ENCODE measurements at regions not wholly inside any gene's neighbourhood (a gene's known extent, or its start where the extent isn't known, plus 50 kb on each side); places are given as distances from the start of the nearest gene placed in this dataset.

DNA sequence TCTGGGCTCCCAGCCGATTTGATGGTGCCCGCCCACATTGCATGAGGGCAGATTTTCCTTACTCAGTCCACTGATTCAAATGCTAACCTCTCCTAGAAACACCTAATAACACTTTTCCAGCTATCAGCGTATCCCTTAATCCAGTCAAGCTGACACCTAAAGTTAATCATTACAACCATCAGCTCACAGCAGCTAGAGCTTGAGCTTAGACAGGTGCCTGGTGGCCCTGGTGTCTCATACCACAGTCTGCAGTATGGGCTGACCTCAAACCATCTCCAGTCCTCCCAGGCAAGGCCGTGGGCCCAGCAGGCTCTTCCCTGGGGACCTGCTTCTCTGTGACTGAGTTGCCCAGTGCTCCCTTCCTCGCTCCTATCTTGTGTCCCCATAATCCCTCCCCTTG lies 174.4 kb upstream of the NECTIN1 start:
- peaks cover 11% of the 10 kb centered on the region for H3K4me1 ChIP-seq (ENCODE audit: control insufficient read depth, insufficient read depth, low read length)
- no peaks in the 10 kb centered on the region for H3K9me3 ChIP-seq (replicated peaks; ENCODE audit: control insufficient read depth, low read depth, low read length)
- WGBS (ENCODE audit: insufficient coverage) = 44% methylated on average over 3 of the region's 5 CpGs
- H3K27ac ChIP-seq (ENCODE audit: low read length) = no peak overlapping the region
- no peak overlapping the region for H3K4me3 ChIP-seq (ENCODE audit: low read length)
- H3K36me3 ChIP-seq (ENCODE audit: control insufficient read depth, insufficient read depth, low read length) = no peaks in the 10 kb centered on the region
- no peak for DNase-seq
- H3K27me3 ChIP-seq (ENCODE audit: control insufficient read depth, insufficient read depth, low read length) = peaks cover 9% of the 10 kb centered on the region

DNA sequence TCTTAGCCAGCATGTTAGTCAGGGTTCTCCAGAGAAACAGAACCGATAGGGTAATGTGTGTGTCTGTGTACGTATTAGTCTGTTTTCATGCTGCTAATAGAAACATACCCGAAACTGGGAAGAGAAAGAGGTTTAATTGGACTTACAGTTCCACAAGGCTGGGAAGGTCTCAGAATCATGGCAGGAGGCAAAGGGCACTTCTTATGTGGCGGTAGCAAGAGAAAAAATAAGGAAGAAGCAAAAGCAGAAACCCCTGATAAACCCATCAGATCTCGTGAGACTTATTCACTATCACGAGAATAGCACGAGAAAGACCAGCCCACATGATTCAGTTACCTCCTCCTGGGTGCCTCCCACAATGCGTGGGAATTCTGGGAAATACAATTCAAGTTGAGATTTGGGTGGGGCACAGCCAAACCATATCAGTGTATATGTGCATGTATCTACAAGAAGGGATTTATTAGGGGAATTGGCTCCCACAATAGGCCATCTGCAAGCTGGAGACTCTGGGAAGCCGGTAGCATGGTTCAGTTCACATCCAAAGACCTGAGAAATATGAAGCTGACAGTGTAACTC lies 173.7 kb upstream of the NECTIN1 start:
- Histone ChIP-seq H3K4me3 (ENCODE audit: low read length) (no peak overlapping the region), H3K27ac (ENCODE audit: low read length) (no peak overlapping the region), H3K9me3 (replicated peaks; ENCODE audit: control insufficient read depth, low read depth, low read length) (no peaks in the 10 kb centered on the region), H3K36me3 (ENCODE audit: control insufficient read depth, insufficient read depth, low read length) (no peaks in the 10 kb centered on the region), H3K27me3 (ENCODE audit: control insufficient read depth, insufficient read depth, low read length) (peaks cover 9% of the 10 kb centered on the region), H3K4me1 (ENCODE audit: control insufficient read depth, insufficient read depth, low read length) (peaks cover 9% of the 10 kb centered on the region)
- DNase-seq = no peak
- WGBS (ENCODE audit: insufficient coverage) = 69% methylated on average over 4 of the region's 9 CpGs

DNA sequence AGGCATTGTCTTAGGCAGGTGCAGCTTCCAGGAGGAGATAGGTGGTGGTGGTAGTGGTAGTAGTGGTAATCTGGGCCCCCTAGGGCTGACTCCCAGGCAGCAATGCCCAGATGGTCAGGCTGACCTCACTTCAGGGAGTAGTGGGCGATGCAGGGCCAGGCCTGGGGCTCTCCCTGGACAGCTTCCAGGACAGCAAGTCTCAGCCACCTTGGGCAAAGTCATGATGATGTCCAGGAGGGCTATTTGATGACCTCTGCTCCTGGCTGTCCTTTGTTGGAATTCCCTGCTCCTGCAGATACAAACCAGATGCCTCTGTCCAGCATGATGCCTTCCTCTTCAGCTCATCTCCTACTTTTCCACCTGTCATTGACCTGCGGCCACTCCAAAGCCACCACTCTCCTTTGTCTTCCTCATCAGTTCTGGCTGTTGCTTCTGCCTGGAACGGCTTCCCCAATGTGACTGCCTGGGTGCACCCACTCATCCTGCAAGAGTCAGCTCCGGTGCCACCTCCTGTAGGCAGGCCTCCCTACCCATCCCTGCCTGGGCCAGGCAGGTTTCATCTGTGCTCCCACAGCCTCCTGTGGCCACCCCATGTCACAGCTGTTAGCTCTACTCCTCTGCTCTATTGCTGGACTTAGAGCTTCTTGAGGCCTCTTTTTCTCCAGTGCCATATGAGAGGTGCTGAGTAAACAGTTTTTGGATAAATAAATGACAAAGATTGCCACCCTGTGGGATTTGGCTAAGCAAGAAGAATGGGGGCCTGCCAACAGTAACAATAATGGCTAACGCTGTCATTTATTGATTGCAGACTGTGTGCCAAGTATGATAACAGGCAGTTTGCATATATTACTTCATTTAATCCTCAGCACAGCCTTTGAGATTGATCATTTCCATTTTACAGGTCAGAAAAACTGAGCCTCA lies 172.9 kb upstream of the NECTIN1 start:
- no peaks in the 10 kb centered on the region for H3K9me3 ChIP-seq (replicated peaks; ENCODE audit: control insufficient read depth, low read depth, low read length)
- no peak overlapping the region for H3K27ac ChIP-seq (ENCODE audit: low read length)
- WGBS (ENCODE audit: insufficient coverage) = 81% methylated on average over 4 of the region's 5 CpGs
- peaks cover 3% of the 10 kb centered on the region for H3K27me3 ChIP-seq (ENCODE audit: control insufficient read depth, insufficient read depth, low read length)
- peaks cover 5% of the 10 kb centered on the region for H3K4me1 ChIP-seq (ENCODE audit: control insufficient read depth, insufficient read depth, low read length)
- no peak for DNase-seq
- H3K36me3 ChIP-seq (ENCODE audit: control insufficient read depth, insufficient read depth, low read length) = no peaks in the 10 kb centered on the region
- no peak overlapping the region for H3K4me3 ChIP-seq (ENCODE audit: low read length)

DNA sequence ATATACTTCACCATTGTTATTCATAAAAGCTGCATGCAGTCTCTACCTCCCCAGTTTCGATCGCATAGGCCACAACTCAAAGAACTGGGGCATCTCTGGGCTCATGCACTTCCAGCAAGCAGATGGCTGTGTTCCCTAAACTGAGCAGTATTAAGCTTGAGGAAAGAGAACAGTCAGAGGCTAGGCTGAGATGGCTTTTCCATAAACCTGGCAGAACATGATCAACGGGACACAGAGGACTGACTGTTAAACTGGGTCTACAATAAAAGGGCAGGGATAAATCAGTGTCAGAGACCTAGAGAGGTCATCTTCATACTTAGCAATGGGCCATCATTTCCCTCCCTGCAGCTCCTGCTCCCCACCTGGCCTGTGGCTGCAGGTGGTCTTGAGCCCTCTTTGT lies 171.0 kb upstream of the NECTIN1 start:
- no peak overlapping the region for H3K27ac ChIP-seq (ENCODE audit: low read length)
- WGBS (ENCODE audit: insufficient coverage) = 53% methylated on average over 3 of the region's 3 CpGs
- peaks cover 5% of the 10 kb centered on the region for H3K27me3 ChIP-seq (ENCODE audit: control insufficient read depth, insufficient read depth, low read length)
- no peak for DNase-seq
- H3K36me3 ChIP-seq (ENCODE audit: control insufficient read depth, insufficient read depth, low read length) = no peaks in the 10 kb centered on the region
- no peaks in the 10 kb centered on the region for H3K9me3 ChIP-seq (replicated peaks; ENCODE audit: control insufficient read depth, low read depth, low read length)
- peaks cover 3% of the 10 kb centered on the region for H3K4me1 ChIP-seq (ENCODE audit: control insufficient read depth, insufficient read depth, low read length)
- no peak overlapping the region for H3K4me3 ChIP-seq (ENCODE audit: low read length)

DNA sequence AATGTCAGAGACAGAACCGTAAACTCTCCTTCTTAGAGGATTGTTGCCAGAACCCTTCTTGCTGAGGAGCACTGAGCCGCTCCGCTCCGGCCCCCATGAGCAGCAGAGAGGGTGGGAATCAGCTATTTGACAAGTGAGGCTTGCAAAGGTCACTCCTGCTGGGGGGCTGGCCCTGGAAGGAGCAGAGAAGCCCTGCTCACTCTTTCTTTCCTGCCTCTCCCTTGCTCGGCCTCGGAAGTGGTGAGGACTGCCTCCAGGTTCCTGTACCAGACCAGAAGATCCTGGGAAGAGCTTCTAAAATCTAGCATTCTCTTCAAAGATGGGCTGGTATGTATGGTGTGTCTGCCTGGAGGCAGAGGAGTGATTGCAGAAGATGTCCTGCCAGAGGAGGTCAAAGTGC lies 168.6 kb upstream of the NECTIN1 start:
- Histone ChIP-seq H3K27me3 (ENCODE audit: control insufficient read depth, insufficient read depth, low read length) (peaks cover 8% of the 10 kb centered on the region), H3K9me3 (replicated peaks; ENCODE audit: control insufficient read depth, low read depth, low read length) (no peaks in the 10 kb centered on the region), H3K27ac (ENCODE audit: low read length) (no peak overlapping the region), H3K4me1 (ENCODE audit: control insufficient read depth, insufficient read depth, low read length) (peaks cover 3% of the 10 kb centered on the region), H3K4me3 (ENCODE audit: low read length) (no peak overlapping the region), H3K36me3 (ENCODE audit: control insufficient read depth, insufficient read depth, low read length) (no peaks in the 10 kb centered on the region)
- no peak for DNase-seq
- no CpG with 5 or more reads among the region's 6 CpGs for WGBS (ENCODE audit: insufficient coverage)

DNA sequence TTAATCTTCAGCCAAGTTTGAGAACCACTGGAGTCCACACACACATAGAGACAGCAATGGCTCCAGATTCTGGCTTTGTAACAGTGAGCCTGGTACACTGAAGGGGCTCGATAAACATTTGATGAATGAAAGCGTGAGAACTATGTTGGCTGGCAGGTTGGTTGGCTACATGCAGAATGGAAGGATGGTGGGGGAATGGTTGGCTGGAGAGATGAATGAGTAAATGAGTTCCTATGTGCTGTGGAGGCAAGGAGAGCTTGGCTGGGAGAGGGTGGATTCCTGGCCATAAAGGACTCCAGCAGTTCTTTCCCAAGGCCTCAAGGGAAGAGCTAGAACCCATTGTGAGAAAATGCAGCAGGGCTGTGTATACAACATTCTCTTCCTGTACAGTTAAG lies 168.0 kb upstream of the NECTIN1 start:
- Histone ChIP-seq H3K4me1 (ENCODE audit: control insufficient read depth, insufficient read depth, low read length) (peaks cover 6% of the 10 kb centered on the region), H3K4me3 (ENCODE audit: low read length) (no peak overlapping the region), H3K9me3 (replicated peaks; ENCODE audit: control insufficient read depth, low read depth, low read length) (no peaks in the 10 kb centered on the region), H3K27me3 (ENCODE audit: control insufficient read depth, insufficient read depth, low read length) (peaks cover 13% of the 10 kb centered on the region), H3K27ac (ENCODE audit: low read length) (no peak overlapping the region), H3K36me3 (ENCODE audit: control insufficient read depth, insufficient read depth, low read length) (no peaks in the 10 kb centered on the region)
- 44% methylated on average over 2 of the region's 2 CpGs for WGBS (ENCODE audit: insufficient coverage)
- no peak for DNase-seq

DNA sequence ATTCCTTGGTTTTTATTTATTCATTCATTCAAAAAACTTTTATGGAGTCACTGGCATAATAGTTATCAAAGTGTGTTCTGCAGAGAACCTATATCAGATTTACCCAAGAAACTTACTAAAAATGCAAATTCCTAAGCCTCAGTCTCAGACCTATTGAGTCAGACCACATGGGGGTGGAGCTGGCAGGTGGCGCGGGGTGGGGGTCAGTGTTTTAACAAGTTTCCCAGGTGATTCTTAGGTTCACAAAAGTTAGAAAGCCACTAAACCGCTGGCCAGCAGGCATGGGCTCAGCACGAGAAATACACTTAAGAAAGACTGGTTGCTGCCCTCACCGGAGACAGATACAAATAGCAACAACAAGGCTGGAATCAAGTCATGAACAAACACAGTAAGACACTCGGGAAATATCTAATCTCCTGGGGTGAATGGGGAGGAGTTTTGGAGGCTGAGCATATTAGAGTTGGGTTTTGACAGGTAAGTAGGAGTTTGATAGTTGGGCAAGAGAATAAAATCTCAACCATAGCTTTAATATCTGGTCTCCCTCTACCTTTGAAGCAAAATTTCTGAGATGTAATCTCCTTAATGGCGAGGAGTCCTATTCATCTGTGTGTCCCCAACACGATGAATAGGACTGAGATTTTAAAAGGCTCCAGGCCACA lies 167.5 kb upstream of the NECTIN1 start:
- Histone ChIP-seq H3K36me3 (ENCODE audit: control insufficient read depth, insufficient read depth, low read length) (no peaks in the 10 kb centered on the region), H3K9me3 (replicated peaks; ENCODE audit: control insufficient read depth, low read depth, low read length) (no peaks in the 10 kb centered on the region), H3K27me3 (ENCODE audit: control insufficient read depth, insufficient read depth, low read length) (peaks cover 14% of the 10 kb centered on the region), H3K4me3 (ENCODE audit: low read length) (no peak overlapping the region), H3K4me1 (ENCODE audit: control insufficient read depth, insufficient read depth, low read length) (peaks cover 10% of the 10 kb centered on the region), H3K27ac (ENCODE audit: low read length) (no peak overlapping the region)
- no peak for DNase-seq
- WGBS (ENCODE audit: insufficient coverage) = 78% methylated on average over 4 of the region's 8 CpGs

DNA sequence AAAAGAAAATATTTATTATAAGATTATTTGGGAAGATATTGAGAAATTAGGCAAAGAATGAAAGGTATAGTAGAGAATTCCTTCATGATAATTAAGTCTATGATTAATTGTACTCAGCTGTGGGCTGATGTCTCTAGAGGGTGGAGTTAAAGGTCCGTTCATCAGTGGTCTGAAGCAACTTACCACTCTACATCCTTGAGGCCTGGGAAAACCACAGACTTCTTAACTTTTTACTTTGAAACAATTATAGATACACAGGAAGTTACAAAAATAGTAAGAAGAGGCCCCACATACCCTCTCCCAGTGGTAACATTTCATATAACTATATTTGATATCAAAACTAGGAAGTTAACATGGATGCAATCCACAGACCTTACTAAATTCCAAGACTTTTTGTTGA lies 167.0 kb upstream of the NECTIN1 start:
- Histone ChIP-seq H3K27ac (ENCODE audit: low read length) (no peak overlapping the region), H3K4me3 (ENCODE audit: low read length) (no peak overlapping the region), H3K4me1 (ENCODE audit: control insufficient read depth, insufficient read depth, low read length) (peaks cover 13% of the 10 kb centered on the region), H3K27me3 (ENCODE audit: control insufficient read depth, insufficient read depth, low read length) (peaks cover 12% of the 10 kb centered on the region), H3K9me3 (replicated peaks; ENCODE audit: control insufficient read depth, low read depth, low read length) (no peaks in the 10 kb centered on the region), H3K36me3 (ENCODE audit: control insufficient read depth, insufficient read depth, low read length) (no peaks in the 10 kb centered on the region)
- no CpG with 5 or more reads among the region's 1 CpG for WGBS (ENCODE audit: insufficient coverage)
- no peak for DNase-seq

DNA sequence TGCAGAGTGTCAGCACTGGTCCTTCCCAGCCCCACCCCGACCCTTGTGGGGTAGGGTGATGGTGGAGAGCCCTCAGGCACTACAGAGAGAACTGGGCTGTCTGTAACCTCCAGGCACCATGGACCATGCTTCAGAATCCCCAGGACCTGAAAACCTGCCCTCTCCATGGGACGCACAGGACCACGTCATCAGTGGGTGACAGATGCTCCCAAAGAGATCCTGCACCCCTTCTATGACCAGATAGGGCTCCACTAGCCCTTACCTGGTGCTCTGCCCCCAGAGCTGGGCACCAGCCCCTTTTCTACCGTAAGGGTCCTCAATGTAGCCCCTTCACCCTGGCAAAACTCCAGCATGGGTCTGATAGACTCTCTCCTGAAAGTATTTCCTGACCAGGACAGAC lies 165.9 kb upstream of the NECTIN1 start:
- Histone ChIP-seq H3K4me1 (ENCODE audit: control insufficient read depth, insufficient read depth, low read length) (peaks cover 13% of the 10 kb centered on the region), H3K27me3 (ENCODE audit: control insufficient read depth, insufficient read depth, low read length) (peaks cover 13% of the 10 kb centered on the region), H3K9me3 (replicated peaks; ENCODE audit: control insufficient read depth, low read depth, low read length) (no peaks in the 10 kb centered on the region), H3K36me3 (ENCODE audit: control insufficient read depth, insufficient read depth, low read length) (no peaks in the 10 kb centered on the region), H3K27ac (ENCODE audit: low read length) (no peak overlapping the region), H3K4me3 (ENCODE audit: low read length) (no peak overlapping the region)
- 86% methylated on average over 3 of the region's 4 CpGs for WGBS (ENCODE audit: insufficient coverage)
- DNase-seq = no peak

DNA sequence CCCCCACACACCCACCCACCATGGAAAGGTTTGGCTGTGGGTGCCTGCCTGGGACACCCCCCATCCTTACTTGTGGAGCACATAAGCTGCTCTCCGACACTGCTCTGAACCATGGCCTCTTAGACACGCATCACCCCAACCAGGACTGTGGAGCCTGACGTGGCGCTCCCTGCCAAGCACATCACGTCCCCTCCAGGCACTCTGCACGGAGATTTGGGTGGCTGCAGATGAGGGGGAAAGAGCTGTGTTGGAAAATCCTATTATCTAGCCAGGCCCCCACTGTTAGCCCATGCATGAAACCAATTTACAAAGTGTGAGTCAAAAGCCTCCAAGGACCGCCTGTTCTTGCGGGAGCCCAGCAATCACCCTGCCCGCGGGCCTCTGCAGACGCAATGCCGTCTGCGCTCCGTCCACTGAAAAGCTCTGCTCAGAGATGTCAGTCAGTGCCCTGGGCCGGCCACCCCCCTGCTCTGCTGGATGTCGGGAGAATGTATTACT lies 163.4 kb upstream of the NECTIN1 start:
- DNase-seq = no peak
- Histone ChIP-seq H3K27me3 (ENCODE audit: control insufficient read depth, insufficient read depth, low read length) (peaks cover 21% of the 10 kb centered on the region), H3K27ac (ENCODE audit: low read length) (no peak overlapping the region), H3K9me3 (replicated peaks; ENCODE audit: control insufficient read depth, low read depth, low read length) (no peaks in the 10 kb centered on the region), H3K4me1 (ENCODE audit: control insufficient read depth, insufficient read depth, low read length) (peaks cover 20% of the 10 kb centered on the region), H3K36me3 (ENCODE audit: control insufficient read depth, insufficient read depth, low read length) (no peaks in the 10 kb centered on the region), H3K4me3 (ENCODE audit: low read length) (no peak overlapping the region)
- 20% methylated on average over 10 of the region's 16 CpGs for WGBS (ENCODE audit: insufficient coverage)

All from muscle of leg (tissue), 3 donors.